Muscle of back (tissue), 3 donors: ENCODE measurements at regions not wholly inside any gene's neighbourhood (a gene's known extent, or its start where the extent isn't known, plus 50 kb on each side); places are given as distances from the start of the nearest gene placed in this dataset.

ENCODE experiments used
- DNase-seq, 3 donors: peaks; one replicate each; pipeline versions ENCODE4 v3.0.0 to v3.0.0-alpha.2; 2013

DNA sequence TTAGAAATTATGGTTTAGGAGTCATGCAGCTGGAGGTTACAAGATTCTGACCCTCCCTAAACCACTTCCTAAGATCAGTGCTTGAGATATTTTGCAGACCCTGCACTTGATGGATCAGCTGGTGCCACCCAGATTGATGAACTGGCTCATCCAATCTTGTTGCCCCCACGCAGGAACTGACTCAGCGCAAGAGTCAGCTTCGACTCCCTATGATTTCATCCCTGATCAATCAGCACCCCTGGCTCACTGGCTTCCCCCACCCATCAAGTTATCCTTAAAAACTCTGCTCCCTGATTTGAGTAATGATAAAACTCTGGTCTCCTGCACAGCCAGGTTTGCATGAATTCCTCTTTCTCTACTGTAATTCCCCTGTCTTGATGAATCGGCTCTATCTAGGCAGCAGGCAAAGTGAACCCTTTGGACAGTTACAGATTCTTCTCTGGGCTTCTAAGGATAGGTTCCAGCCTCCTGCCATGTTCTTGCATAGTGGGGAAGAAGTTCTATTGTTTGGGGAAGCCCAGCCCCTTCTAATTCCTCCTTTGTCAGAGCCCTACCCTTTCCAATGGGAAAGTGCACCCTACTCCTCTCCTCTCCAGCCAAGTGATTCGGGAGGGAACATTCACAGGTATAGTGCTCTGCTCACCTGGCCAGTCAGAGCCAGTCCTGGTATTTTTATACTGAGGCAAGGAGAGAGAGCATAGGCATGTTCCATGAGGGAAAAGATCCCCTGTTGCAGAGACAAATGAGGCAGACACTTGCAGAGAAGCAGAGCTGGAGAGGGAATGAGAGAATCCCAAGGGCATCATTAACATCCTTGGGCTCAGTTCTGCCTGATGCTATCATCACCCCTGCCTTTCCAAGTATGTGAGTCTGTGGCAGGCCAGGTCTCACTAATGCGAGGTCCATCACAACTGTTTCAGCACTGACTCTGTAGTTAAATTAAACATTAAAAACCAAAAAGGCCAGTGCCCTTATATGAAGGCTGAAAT is 224.4 kb upstream of the GALNT17 start:
- DNase-seq, result no peak

DNA sequence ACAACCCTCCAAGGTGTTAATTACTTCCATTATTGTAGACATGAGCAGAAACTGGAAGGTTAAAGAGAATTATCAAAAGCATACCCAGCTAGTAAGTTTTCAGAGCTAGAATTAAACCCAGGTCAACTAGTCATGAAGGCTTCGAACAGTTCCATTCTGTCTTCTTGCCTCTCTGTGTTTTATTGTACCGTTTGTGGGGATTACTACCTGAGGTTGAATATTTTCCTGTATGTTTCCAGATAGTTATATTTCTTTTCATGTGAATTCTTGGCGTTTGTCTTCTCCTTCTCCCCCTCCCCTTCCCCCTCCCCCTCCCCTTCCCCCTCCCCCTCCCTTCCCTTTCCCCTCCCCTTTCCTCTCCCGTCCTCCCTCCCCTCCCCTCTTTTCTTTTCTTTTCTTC is 218.0 kb upstream of the GALNT17 start:
- DNase-seq, result no peak

DNA sequence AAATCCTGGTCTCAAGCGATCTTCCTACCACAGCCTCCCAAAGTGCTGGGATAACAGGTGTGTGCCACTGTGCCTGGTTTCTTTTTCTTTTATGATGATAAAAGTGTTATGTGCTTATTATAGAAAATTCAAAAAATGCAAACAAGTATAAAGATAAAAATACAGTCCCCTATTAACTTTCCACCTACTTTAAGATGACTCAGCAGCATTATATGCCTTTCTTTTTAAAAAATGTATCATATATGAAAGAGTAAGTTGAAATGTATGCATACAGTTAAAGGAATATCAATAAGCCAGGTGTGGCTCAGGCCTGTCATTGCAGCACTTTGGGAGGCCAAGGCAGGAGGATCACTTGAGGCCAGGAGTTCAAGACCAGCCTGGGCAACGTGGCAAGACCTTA is 216.9 kb upstream of the GALNT17 start:
- no peak for DNase-seq

DNA sequence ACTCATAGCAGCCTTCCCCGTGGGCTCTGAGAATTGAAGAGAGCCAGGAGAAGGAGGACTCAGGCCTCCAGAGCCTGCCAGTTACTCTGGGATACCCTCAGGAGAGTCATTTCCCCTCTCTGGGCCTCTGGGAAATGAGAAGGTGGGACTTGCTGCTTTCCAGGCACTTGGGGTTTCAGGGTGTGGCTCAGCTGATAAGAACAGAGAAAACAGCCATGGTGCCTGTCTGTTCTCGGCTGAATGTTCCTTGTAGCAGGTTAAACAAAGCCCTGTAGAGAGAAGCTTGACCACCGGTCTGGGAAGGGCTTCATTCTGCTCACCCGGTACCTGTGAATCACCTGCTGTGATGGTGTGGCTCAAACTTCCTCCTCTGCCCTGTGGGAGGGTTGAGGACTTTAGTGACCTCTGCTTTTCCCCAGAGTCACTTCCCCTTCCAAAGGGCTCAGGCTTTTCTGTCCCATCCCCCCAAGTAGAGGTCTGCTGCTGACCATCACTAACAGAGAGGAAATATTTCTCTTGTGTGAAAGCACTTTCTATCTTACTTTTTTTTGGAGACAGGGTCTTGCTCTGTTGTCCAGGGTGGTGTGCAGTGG is 212.4 kb upstream of the GALNT17 start:
- no peak for DNase-seq

DNA sequence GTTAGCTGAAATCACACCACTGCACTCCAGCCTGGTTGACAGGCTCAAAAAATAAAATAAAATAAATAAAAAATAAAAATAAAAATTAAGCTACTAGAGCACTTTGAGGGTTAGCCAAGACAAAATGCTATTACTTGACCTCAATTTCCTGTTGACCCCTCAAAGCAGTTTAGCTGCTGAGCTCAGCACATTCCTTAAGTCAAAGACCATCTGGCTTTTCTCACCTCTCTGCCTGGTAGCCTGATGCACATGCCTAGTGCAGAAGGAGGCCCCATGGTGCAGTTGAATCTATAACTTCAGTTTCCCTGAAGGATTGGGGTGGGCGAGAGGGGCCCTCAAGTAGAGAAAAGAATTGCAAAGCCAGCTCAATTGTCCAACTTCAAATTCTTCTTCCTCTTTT is 211.1 kb upstream of the GALNT17 start:
- DNase-seq, result no peak

DNA sequence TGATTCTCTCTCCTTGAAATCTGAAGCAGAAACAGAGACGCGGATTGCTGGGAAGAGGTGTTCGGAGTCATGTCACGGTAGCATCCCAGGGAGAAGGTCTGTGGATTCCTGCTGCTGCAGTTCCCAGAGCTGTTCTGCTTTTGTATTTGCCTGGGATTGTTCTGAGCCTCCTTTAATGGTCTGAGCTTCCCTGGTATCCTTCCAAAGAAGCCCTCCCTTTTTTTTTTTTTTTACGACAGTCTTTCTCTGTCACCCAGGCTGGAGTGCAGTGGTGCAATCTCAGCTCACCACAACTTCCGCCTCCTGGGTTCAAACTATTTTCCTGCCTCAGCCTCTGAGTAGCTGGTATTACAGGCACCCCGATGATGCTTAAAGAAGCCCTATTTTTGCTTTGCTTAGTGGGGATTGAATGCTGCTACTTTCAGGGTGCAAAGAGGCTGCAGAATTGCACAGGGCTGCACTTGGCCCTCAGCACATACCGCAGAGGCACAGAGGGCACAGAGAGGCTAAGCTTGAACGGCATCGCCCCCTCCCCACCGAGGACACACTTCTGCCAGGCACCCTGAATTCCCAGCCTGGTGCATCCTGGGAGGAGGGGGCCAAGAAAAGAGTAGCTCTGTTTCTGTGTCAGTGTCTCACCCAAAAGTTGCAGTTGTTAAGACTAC is 208.6 kb upstream of the GALNT17 start:
- DNase-seq, result peak in 2 of 3 donors; percentile 7 to 41

DNA sequence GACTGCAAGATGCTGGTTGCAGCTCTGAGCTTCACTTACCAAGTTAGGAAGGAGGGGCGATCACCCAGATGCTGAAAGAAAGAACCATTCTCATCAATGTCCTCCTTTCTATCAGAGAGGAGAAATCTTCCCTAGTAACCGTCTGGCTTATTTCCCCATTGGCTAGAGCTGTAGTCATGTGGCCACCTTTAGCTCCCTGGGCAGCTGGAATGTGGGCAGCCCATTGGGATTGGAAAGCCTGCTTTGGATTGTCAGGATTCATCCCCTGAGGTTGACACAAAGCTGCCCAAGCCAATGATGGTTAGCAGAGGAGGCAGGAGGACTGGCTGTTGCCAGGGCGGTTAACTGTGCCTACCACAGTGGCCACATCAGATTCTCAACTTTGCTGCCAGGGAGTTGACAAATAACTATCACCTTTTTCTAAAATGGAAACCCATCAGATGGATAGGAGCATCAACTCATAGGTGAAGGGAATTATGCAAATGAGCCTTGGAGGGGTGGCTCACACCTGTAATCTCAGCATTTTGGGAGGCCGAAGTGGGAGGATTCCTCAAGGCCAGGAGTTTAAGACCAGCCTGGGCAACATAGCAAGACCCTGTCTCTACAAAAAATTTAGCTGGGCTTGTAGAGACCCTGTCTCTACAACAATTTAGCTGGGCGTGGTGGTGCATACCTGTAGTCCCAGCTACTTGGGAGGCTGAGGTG is 206.4 kb upstream of the GALNT17 start:
- DNase-seq, result no peak

DNA sequence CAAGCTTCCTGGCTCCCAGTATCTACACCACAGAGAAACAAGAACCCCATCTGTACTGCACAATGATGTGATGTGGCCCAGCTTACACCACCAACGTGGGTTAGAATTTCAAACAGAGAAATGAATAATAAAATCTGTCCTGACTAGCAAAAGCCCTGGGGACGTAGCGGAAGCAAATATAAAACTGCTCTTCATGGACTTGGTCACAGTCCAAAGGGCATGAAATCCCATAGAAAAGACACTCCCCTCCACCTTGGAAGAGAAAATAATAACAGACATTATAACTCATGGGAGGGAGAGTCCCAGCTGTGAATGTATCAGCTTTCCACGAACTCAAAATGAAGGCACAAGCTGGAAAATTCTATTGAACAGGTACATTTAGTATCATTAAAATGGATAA is 205.3 kb upstream of the GALNT17 start:
- peak in 1 of 3 donors; percentile 41 for DNase-seq

DNA sequence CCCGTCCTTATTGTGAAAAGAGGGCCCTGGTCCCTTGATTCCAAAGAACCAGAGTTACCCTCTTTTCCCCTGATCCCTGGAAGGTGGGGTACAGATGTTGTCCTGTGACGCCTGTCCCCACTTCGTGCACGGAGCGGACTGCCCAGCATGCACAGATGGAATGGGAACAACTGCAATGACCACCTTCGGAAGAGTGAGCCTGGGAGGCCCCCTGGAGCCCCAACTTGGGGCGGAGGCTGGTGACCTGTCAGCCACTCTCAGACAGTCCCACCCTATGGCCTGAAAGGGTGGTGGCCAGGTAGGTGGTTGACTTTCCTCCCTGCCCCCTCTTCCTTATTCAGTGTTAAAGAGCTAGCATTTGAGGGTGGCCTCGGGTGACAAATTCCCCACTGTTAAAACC is 196.6 kb upstream of the GALNT17 start:
- DNase-seq, result no peak

DNA sequence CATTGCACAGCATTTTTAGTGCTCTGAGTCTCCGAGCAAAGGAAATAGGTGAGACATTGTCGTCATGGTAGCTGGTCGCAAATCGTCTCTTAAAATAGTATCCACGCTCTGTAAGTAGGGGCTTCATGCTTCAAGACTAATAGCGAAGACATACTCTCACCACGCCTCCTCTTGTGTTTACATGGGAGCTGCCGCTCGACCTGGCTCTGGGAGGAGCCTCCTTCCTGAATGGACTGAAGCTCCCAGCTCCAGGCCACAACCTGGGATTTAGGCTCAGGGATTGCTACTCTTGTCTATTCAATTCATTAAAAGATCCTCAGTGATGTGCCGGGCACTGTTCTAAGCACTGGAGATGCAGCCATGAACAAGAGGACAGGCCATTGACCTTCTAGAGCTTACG is 196.1 kb upstream of the GALNT17 start:
- DNase-seq, result no peak

DNA sequence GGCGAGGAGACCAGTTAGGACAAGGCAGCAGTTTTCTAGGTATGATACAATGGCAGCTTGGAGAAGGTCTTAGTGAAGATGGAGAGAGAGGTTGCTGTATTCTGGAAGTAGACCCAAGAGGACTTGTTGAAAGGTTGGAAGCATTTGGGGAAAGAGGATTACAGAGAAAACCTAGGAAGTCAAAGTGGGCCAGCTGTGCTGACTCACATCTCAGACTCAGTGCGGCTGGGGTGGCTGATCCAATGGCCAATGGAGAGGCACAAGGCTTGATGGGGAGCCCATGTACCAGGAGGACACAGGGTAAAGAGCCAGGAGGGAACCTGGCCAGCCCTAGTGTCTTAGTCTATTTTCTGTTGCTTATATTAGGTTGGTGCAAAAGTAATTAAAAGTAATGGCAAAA is 194.5 kb upstream of the GALNT17 start:
- no peak for DNase-seq

DNA sequence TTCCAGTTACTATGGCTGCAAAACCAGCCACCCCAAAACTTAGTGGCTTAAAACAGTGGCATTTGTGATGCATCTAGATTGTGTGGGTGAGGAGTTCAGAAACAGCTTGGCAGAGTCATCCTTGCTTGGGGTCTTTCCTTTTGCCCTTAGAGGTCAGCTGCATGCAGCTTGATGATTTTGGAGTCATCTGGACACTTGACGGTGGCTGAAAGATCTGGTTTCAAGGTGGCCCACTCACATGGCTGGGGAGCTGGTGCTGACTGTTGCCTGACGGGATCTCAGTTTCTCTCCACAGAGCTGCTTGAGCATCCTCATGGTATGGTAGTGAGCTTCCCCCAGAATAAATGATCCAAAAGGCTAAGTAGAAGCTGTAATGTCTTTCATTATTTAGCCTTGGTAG is 191.3 kb upstream of the GALNT17 start:
- no peak for DNase-seq

DNA sequence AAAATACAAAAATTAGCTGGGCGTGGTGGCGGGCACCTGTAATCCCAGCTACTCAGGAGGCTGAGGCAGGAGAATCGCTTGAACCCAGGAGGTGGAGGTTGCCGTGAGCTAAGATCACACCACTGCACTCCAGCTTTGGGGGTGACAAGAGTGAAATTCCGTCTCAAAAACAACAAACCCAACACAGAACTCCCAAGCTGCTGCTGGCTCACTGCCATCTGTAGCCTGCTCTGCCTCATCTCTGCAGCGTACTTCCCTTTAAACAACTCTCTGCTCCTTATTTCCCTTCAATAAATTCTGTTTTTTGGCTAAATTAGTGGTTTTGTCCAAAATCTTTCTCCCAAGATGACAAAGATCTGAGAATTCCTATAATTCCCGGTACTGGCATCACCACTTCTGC is 189.2 kb upstream of the GALNT17 start:
- peak in 1 of 3 donors; percentile 33 for DNase-seq

DNA sequence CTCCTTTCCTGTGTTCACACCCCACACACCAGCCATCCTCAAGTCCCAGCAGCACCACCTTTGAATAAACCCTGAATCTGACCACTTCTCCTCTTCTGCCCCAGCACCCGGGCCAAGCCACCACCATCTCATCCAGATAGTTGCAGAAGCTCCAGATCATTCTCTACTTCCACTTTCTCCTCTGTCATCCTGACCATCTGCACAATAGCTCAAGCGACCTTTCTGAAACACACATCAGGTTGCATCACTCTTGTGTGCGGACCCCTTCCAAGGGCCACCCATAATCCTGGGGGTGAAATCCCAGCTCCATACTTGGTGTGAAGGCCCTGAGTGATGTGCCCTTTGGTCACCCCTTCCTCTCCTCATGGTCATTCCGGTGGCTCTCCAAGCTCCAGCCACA is 187.4 kb upstream of the GALNT17 start:
- DNase-seq, result no peak

DNA sequence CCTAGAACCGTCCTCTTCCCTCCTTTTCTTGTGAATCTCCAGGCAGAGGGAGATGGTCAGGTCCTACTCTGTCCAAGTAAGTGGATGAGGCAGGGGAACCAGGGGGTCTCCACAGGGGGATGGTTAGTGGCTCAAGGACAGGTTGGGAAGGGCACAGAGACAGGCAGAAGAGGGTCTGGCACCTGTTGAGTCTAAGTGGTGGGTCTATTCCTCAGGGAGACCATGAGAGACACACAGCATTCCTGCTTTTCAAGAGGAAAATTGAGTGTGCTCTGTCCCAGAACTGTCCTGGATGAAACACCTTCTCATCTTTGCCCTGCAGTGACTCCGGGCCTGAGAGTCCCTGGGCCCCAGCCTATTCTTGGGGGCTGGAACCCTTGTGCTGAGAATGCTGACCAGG is 184.8 kb upstream of the GALNT17 start:
- DNase-seq, result no peak

DNA sequence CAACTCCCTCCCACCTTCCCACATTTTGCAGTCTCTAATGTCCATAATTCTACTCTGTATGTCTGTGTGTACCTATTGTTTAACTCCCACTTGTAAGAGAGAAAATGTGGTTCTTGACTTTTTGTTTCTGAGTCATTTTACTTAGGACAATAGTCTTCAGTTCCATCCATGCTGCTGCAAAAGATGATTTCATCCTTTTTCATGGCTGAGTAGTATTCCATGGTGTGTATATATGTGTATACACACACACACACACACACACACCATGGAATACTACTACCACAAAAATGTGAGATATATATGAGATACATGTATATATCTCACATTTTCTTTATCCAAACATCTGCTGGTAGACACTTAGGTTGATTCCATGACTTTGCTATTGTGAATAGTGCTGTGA is 182.1 kb upstream of the GALNT17 start:
- no peak for DNase-seq

DNA sequence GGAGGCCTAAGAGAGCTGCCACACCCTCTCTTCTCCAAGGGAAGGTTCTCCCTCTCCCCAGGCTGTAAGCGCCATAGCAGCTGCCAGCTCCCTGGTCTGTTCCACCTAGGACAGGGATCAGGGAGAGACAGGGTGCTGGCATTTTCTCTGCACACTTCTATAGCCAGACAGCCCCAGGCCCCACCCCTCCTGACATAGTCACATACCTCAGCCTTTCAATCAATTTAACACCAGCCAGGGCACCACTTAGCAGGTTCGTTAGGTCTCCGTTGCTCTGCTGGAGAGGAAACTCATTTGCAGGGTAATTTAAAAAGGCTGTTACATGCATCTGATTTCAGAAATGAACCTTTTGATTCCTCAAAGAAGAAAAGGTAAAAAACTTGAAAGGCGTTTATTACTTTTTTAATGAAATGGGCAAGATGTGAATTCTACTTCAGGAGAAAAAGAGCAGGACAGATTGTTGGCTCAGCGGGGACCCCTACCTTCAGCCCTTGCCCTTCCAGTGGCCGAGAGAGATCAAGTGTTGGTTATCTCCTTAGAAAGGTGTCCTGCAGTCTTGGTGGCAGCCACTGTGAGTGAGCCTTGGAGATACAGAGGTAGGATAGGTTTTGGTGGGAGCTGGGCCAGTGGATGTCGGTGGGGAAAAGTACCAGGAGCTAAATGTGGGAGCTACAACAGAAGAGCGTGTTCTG is 180.5 kb upstream of the GALNT17 start:
- no peak for DNase-seq

DNA sequence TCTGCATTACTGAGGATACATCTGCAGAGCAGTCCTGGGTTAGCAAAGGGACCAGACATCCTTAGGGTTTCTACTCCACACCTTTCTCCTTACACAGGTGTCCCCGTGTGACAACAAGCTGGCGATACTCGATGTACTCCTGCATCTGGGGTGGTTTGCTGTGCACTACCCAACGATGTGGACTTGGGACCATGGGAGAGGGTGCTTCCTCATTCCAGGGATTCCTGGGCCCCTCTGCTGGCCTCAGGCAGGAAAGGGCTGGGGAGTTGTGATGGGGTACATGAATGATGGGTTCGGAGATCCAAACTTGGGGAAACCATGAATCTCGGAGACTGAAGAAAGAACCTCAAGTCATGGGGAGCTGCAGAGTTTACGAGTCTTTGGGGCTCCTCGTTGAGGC is 179.6 kb upstream of the GALNT17 start:
- DNase-seq, result no peak

DNA sequence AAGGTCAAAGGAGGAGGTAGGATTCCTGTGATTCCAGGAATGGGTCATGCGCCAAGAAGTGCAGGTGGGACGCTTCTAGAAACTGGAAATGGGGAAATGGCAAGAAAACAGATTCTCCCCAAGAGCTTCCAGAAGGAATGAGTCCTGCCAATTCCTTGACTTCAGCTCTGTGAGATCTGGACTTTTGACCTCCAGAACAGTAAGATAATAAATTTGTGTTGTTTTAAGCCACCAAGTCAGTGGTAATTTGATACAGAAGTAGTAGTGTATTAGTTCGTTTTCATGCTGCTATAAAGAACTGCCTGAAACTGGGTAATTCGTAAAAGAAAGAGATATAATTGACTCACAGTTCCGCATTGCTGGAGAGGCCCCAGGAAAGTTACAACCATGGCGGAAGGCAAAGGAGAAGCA is 178.6 kb upstream of the GALNT17 start:
- DNase-seq, result peak; percentile 30 to 84 (median 58)

DNA sequence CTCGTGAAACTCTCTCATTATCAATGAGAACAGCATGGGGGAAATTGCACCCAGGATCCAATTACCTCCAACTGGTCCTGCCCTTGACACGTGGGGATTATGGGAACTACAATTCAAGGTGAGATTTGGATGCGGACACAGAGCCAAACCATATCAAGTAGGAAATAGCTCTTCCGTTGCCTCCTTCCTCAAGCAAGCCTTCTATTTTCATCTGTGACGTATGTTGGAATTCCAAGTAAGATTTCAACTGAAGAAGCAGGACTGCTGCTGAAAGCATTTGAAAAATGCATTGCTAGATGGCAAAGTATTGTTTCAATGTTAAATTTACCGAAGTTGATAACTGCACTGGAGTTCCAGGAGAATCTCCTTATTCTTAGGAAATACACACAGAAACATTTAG is 178.1 kb upstream of the GALNT17 start:
- DNase-seq, result peak in 2 of 3 donors; percentile 9 to 48

DNA sequence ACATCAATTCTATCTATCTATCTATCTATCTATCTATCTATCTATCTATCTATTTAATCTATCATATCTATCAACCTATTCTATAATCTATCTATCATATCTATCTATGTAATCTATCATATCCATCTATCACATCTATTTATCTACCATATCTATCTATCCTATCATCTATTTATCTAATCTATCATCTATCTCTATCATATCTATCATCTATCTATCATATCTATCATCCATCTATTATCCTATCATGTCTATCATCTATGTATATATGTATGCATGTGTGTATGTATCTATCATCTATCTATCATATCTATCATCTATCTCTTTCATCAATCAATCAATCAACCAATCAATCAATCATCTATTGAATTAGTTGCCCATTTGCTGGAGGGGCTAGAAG is 159.3 kb upstream of the GALNT17 start:
- DNase-seq, result no peak

DNA sequence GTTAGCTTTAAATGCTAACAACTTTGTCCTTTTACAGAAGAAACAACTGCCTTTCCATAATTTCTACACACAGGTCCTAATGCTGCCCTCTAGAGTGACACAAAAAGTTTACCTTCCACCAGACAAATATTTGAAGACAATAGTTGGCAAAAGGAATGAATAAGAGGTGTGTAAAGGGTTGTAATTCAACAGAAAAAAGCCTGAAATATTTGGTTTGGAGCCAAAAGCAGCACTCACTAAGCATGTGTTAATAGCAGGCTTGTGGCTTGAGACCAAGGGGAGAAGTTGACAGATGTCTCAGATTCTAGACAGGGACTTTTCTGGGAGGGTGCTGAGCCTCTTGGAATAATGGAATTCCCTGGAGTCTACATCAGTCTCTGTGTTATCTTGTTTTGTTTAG is 156.2 kb upstream of the GALNT17 start:
- no peak for DNase-seq
